ENCODE measurements at regions not wholly inside any gene's neighbourhood (a gene's known extent, or its start where the extent isn't known, plus 50 kb on each side); places are given as distances from the start of the nearest gene placed in this dataset.

- peak; percentile 93 for TF ChIP-seq FOXM1 (IDR thresholded peaks at IDR 0.05; ENCODE audit: borderline replicate concordance, low read depth)
- peak; percentile 90 for TF ChIP-seq TEAD4 (IDR thresholded peaks at IDR 0.05)
- TF ChIP-seq CEBPB (IDR thresholded peaks at IDR 0.05) = no peak
- peak; percentile 75; the same call in 1 of the 2 replicates for TF ChIP-seq NFIC (IDR thresholded peaks at IDR 0.05)
- no peak; the same call in 1 of the 2 replicates for TF ChIP-seq RAD21 (IDR thresholded peaks at IDR 0.05; ENCODE audit: low read depth)
- no peak for TF ChIP-seq YY1 (IDR thresholded peaks at IDR 0.05; ENCODE audit: low read depth)
- peak; percentile 86 for TF ChIP-seq TCF12 (IDR thresholded peaks at IDR 0.05; ENCODE audit: low read depth)
- TF ChIP-seq TAF1 (IDR thresholded peaks at IDR 0.05; ENCODE audit: low read depth) = 0 out of 2 replicates have a peak, but pooled peaks have one; percentile 10
- TF ChIP-seq EP300 (IDR thresholded peaks at IDR 0.05; ENCODE audit: borderline replicate concordance) = peak; percentile 93
- peak; percentile 20; the same call in 1 of the 2 replicates for TF ChIP-seq CREB1 (IDR thresholded peaks at IDR 0.05; ENCODE audit: low read depth)
- peak; percentile 59; the same call in 1 of the 2 replicates for TF ChIP-seq ZBTB7A (IDR thresholded peaks at IDR 0.05; ENCODE audit: low read depth)
- TF ChIP-seq MAX (IDR thresholded peaks at IDR 0.05) = peak; percentile 81
These were observed 255.9 kb downstream of the MSRB3 start for GRCh38 chr12:65534238-65534841.

GRCh38 chr12:65535946-65536345 is 257.5 kb downstream of the MSRB3 start:
- TF ChIP-seq CEBPB (IDR thresholded peaks at IDR 0.05) (no peak), FOXM1 (IDR thresholded peaks at IDR 0.05; ENCODE audit: borderline replicate concordance, low read depth) (no peak), EGR1 (IDR thresholded peaks at IDR 0.05) (no peak), ZBTB7A (IDR thresholded peaks at IDR 0.05; ENCODE audit: low read depth) (no peak), RAD21 (IDR thresholded peaks at IDR 0.05; ENCODE audit: low read depth) (no peak), TCF12 (IDR thresholded peaks at IDR 0.05; ENCODE audit: low read depth) (no peak), YY1 (IDR thresholded peaks at IDR 0.05; ENCODE audit: low read depth) (no peak), TAF1 (IDR thresholded peaks at IDR 0.05; ENCODE audit: low read depth) (no peak), NFIC (IDR thresholded peaks at IDR 0.05) (no peak), EP300 (IDR thresholded peaks at IDR 0.05; ENCODE audit: borderline replicate concordance) (no peak), MAX (IDR thresholded peaks at IDR 0.05) (no peak), CREB1 (IDR thresholded peaks at IDR 0.05; ENCODE audit: low read depth) (no peak)

- TF ChIP-seq FOXM1 (IDR thresholded peaks at IDR 0.05; ENCODE audit: borderline replicate concordance, low read depth) (no peak), CEBPB (IDR thresholded peaks at IDR 0.05) (no peak), ZBTB7A (IDR thresholded peaks at IDR 0.05; ENCODE audit: low read depth) (no peak), MAX (IDR thresholded peaks at IDR 0.05) (no peak), EGR1 (IDR thresholded peaks at IDR 0.05) (no peak), TAF1 (IDR thresholded peaks at IDR 0.05; ENCODE audit: low read depth) (no peak), REST (IDR thresholded peaks at IDR 0.05; ENCODE audit: low read depth) (no peak), YY1 (IDR thresholded peaks at IDR 0.05; ENCODE audit: low read depth) (no peak), TCF12 (IDR thresholded peaks at IDR 0.05; ENCODE audit: low read depth) (no peak), USF1 (IDR thresholded peaks at IDR 0.05) (no peak), NFIC (IDR thresholded peaks at IDR 0.05) (no peak), CREB1 (IDR thresholded peaks at IDR 0.05; ENCODE audit: low read depth) (no peak), EP300 (IDR thresholded peaks at IDR 0.05; ENCODE audit: borderline replicate concordance) (no peak), TEAD4 (IDR thresholded peaks at IDR 0.05) (no peak), RAD21 (IDR thresholded peaks at IDR 0.05; ENCODE audit: low read depth) (no peak)
These were observed 257.9 kb downstream of the MSRB3 start for GRCh38 chr12:65536351-65536750.

- TF ChIP-seq TAF1 (IDR thresholded peaks at IDR 0.05; ENCODE audit: low read depth) (no peak), RAD21 (IDR thresholded peaks at IDR 0.05; ENCODE audit: low read depth) (peak; percentile 11; the same call in 1 of the 2 replicates), MAX (IDR thresholded peaks at IDR 0.05) (peak; percentile 79), CREB1 (IDR thresholded peaks at IDR 0.05; ENCODE audit: low read depth) (no peak), USF1 (IDR thresholded peaks at IDR 0.05) (peak; percentile 43; the same call in 1 of the 2 replicates), REST (IDR thresholded peaks at IDR 0.05; ENCODE audit: low read depth) (no peak), YY1 (IDR thresholded peaks at IDR 0.05; ENCODE audit: low read depth) (no peak), TCF12 (IDR thresholded peaks at IDR 0.05; ENCODE audit: low read depth) (peak; percentile 95), CEBPB (IDR thresholded peaks at IDR 0.05) (peak; percentile 95), NFIC (IDR thresholded peaks at IDR 0.05) (peak; percentile 95), ZBTB7A (IDR thresholded peaks at IDR 0.05; ENCODE audit: low read depth) (no peak), FOXM1 (IDR thresholded peaks at IDR 0.05; ENCODE audit: borderline replicate concordance, low read depth) (peak; percentile 94), EP300 (IDR thresholded peaks at IDR 0.05; ENCODE audit: borderline replicate concordance) (peak; percentile 97), TEAD4 (IDR thresholded peaks at IDR 0.05) (peak; percentile 95)
These were observed 258.6 kb downstream of the MSRB3 start for GRCh38 chr12:65536876-65537681.

Data from Ishikawa (cell line).